AG10803 (cell line): ENCODE measurements at regions not wholly inside any gene's neighbourhood (a gene's known extent, or its start where the extent isn't known, plus 50 kb on each side); places are given as distances from the start of the nearest gene placed in this dataset.

ENCODE experiments used
- DNase-seq: peaks from one replicate; pipeline ENCODE4 v3.0.0; 2010; ENCODE audit warnings: low read depth
- H3K4me3 ChIP-seq: 2 replicates; pipeline ENCODE4 v1.5.1; 2011; ENCODE audit warnings: mild to moderate bottlenecking, low read length, control low read depth
- TF ChIP-seq, protein P1 (sequence below): conservative IDR thresholded peaks from 2 replicates; pipeline ENCODE4 v1.5.1; 2011; ENCODE audit warnings: mild to moderate bottlenecking, low read length, control low read depth, inconsistent platforms

DNA sequence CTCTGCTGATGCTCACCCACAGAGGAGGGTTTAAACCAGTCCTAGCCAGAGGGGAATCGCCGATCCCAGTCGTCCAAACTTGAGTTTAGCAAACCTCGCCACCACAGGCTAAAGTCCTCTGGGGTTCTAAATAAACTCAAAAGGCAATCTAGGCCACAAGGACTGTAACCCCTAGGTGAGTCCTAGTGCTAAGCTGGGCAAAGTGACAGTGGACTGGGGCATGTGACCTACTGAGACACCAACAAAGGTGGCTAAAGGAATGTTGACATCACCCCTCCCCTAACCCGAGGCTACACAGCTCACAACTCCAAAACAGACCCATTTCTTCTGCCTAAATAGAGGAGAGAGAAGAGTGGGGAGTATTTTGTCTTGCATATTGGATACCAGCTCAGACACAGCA is 142.8 kb upstream of the PRDX4 start:
- no peak for DNase-seq
- H3K4me3 ChIP-seq = no peak overlapping the region
- TF ChIP-seq, protein P1, sequence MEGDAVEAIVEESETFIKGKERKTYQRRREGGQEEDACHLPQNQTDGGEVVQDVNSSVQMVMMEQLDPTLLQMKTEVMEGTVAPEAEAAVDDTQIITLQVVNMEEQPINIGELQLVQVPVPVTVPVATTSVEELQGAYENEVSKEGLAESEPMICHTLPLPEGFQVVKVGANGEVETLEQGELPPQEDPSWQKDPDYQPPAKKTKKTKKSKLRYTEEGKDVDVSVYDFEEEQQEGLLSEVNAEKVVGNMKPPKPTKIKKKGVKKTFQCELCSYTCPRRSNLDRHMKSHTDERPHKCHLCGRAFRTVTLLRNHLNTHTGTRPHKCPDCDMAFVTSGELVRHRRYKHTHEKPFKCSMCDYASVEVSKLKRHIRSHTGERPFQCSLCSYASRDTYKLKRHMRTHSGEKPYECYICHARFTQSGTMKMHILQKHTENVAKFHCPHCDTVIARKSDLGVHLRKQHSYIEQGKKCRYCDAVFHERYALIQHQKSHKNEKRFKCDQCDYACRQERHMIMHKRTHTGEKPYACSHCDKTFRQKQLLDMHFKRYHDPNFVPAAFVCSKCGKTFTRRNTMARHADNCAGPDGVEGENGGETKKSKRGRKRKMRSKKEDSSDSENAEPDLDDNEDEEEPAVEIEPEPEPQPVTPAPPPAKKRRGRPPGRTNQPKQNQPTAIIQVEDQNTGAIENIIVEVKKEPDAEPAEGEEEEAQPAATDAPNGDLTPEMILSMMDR = no peak

DNA sequence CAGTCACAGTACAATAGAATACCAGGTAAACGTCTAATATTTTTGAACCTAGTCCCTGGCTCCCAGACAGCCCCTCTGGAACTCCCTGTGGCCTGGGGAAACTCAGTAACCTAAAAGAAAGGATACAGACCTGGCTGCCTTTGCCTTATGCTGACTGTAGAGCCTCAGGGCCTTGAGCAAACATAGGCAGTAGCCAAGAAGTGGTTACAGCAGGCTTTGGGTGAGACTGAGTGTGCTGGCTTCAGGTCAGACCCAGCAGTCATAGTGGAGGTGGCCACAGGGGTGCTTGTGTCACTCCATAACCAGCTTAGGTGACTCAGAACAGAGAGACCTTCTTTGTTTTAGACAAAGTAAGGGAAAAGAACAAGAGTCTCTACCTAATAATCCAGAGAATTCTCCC is 141.8 kb upstream of the PRDX4 start:
- no peak for DNase-seq
- TF ChIP-seq, protein P1 = no peak
- H3K4me3 ChIP-seq = no peak overlapping the region

DNA sequence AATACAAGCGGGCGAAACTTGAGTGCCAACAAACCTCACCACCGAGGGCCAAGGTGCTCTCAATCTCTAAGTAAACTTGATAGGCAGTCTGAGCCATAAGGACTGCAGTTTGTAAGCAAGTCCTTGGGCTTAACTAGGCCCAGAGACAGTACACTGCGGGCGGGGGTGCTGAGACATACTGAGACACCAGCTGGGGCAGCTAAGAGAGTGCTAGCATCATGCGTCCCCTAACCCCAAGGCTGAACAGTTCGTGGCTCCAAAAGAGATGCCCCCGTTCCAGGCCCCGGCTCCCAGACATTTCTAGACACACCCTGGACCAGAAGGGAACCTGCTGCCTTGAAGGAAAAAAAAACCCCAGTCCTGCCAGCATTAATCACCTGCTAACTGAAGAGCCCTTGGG is 126.8 kb upstream of the PRDX4 start:
- no peak for DNase-seq
- H3K4me3 ChIP-seq = no peak overlapping the region
- TF ChIP-seq, protein P1 = no peak

DNA sequence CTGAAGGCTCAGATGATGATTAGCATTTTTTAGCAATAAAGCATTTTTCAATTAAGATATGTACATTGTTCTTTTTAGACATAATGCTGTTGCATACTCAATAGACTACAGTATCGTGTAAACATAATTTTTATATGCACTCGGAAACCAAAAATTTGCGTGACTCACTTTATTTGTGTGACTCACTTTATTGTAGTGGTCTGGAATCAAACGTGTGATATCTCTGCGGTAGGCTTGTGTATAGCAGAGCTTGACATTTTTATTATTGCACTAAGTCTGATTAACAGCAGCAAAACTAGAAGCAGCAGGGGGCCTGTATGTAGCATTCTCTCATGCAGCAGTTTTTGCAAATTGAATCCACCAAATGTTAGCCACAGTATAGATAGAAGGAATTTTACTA is 119.1 kb upstream of the PRDX4 start:
- no peak overlapping the region for H3K4me3 ChIP-seq
- DNase-seq = no peak
- TF ChIP-seq, protein P1 = no peak

DNA sequence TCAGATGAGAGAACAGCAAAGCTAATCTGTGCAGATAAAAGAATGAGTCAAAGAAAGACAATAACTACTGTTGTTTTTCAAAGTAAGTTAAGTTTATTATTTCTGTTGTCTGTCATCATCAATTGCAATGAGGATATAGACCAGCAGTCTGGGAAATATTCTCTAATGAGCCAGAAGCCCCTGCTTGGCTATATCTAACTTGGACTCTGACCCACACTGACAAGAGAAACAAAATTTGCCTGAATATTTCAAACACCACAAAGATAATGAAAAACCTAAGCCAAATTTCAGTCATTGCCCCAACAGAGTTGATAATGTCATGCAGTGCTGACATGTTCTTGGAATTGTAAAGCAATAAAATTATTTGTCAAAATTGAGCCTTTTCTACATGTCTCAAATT is 115.0 kb upstream of the PRDX4 start:
- TF ChIP-seq, protein P1 = no peak

DNA sequence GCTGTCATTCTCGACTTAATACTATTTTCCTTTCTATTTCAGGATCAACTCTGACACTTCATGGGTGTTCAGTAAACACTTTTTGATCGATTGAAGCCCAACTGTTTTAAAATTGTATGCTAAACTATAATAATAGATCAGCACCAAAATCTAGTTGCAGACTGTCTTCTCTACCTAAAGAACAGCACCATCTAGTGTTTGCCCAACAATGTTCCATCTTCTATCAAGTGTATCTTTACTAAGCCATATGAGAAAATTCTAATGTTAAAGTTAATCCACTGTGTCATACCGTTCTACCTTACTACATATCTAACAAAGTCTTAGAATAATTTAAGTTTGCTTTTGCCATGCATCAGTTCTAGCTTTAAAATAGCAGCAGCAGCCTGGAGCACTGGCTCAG is 113.0 kb upstream of the PRDX4 start:
- H3K4me3 ChIP-seq = no peak overlapping the region
- DNase-seq = peak; percentile 33
- TF ChIP-seq, protein P1 = peak; percentile 51

More for the DNA sequence above, 115.0 kb upstream of the PRDX4 start:
- no peak overlapping the region for H3K4me3 ChIP-seq
- DNase-seq = no peak

DNA sequence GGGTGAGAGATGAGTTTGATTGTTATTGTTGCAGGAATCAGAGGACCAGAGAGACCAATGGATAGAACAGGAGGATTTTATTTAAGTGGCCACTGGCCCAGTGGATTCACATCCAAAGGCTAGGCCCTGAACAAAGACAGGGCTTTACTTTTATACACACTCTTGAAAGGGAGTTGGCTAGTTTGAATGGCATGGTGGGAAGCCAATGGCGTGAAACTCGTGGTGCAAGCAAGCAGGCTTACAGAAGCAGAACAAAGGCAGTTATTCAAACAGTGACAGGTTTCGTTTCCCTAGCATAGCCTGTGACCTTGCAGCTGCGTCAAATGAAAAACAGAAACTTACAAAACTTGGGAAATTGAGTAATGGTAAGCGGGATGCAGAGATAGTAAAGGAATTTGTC is 110.2 kb upstream of the PRDX4 start:
- DNase-seq = no peak
- H3K4me3 ChIP-seq = no peak overlapping the region
- TF ChIP-seq, protein P1 = no peak
